HG03175 (cell line): ENCODE measurements at regions not wholly inside any gene's neighbourhood (a gene's known extent, or its start where the extent isn't known, plus 50 kb on each side); places are given as distances from the start of the nearest gene placed in this dataset.

Source experiments
- ATAC-seq: cut with Tn5 transposase; IDR thresholded peaks from one replicate; pipeline ENCODE4 v1.9.1; 2021; ENCODE audit warnings: mild to moderate bottlenecking, moderate library complexity; ENCODE audit not compliant: unreplicated experiment

DNA sequence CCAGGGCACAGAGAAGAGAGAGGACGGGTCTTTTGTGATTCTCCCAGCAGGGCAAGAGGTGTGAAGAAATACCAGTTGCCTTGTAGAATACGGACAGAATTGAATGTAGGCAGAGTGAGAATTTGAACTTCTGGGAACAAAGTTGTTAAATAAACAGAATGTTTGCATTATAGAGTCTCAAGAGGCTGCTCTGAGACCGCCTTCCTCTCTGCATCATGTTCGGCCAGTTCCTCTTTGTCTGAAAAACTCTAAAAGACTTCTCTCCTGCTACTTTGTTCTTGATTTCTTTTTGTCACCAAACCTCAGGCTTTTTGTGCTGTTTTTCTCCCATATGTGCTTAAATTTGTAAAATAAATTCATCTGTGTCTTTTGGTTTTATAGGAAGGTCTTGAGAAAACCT is 256.4 kb downstream of the DLEU7 start:
- ATAC-seq: no peak

DNA sequence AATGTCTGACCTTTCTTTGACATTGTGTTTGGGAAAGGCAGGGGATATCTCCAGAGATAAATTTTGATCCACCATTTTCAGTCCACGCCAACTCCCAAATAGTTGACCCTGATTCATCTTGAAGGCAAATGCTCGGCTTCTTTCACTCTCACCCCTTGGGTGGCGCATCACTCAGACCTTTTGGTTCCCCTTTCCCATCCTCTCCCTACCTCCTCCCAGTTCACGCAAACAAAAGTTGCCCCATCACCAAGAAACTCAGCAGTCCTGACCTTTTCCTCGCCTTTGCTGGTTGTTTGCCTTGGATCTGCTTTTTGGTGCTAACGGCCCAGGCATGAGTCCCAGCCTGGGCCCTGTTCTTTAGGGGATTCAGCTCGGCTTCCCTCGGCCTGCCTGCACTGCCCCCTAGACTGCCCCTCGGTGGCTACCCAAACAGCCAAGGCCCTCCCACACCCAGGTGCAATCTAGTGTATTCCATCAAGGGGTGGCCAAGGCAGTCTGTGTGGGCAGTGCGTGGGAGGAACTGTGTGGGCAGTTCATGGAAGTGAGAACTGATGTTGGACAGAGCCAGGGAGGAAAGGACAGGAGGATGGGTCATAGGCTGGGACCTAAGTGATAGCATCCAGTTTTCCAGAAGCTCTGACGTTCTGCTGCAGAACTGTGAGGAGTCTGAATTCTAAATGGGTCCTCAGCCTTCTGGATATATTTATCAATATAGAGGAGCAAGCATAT is 255.7 kb downstream of the DLEU7 start:
- ATAC-seq: no peak

DNA sequence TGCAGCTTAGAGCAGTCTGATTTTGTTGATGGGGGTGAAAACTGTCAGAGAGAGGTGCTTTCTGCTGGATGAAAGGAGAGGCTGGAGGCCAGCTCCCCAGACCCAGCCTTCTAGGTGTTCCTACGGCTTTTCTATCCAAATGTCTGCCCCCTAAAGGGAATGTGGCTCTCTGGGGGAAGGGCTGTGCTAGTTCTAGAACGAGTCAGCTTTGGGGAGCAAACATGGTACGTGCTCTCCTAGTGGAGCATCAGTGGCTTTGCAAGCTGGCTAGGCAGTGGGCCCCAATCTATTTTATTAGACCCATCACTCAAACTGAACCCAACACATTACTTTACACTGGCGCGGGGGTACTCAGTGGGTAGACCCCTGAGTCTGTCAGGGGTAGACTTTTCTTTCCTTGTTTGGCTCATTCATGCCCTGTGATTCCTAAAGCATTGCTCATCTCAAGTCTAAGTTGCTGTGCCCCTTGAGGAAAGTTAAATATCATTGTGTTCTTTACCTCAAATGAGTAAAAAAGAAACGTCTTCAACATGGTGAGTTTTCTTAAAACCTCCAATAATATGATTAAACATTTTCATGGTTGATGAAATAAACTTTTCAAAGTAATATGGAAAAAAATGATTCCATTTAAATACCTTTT is 254.9 kb downstream of the DLEU7 start:
- ATAC-seq: no peak

DNA sequence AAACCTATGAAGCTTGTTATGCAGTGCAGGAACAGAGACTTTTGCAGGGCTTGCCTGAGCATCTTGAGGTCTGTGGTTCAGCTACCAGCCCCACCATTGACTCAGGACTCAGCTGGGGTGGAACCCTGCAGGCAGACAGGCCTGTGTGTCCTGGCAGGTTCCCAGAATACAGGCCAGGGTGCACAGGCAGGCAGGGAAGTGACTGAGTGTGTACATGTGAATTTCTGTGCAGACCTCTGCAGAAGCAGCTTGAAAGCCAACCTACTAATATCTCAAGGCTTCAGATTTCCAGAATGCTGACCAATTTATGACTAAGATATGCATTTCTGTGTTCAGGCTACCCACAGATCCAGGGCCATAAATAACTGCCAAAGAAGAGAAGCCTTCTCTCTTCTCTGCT is 254.4 kb downstream of the DLEU7 start:
- ATAC-seq: no peak

DNA sequence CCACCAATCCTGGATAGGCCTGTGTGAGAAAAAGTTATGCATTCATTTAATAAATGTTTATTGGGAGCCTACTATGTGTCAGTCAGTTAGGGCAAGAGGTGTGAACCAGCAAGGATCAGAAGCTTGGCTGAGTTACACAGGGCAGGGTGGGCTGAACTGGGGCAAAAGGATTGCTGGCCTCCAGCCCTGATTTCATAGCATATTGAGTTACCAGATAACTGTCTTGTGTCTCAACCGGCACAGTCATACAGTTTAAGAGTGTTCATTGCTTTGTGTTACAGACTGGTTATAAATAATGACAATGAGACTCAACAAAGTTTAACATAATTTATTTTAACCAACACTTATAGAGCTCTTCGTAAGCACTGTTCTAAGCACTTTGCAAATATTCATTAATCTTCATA is 253.8 kb downstream of the DLEU7 start:
- ATAC-seq: no peak

DNA sequence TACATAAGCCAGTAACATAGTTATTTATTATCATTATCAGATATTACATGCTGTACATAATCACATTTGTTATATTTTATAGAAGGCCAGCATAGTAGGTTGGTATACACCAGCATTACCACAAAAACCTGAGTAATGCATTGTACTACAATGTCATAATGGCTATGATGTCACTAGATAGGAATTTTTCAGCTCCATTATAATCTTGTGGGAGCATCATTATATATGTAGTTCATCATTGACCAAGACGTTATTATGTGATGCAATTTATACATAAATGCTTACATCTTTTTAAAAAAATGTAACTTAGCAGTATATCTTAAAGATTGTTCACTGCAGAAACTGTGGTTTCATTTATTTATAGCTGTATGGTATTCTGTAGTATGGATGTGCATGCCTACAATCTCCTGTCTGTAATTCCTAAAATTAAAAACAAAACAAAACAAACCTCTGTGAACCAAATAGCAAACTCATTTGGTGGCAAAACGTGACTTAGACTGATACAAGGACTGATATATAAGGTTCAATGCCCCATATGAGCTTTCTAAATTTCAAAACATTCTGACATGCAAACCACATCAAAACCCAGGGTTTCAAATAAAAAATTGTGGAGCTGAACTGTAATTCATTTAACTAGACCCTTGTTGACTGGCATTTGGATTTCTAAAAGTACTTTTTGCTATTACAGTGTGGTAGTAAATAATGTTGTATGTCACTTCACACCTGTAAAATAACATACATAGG is 250.9 kb downstream of the DLEU7 start:
- no peak for ATAC-seq

DNA sequence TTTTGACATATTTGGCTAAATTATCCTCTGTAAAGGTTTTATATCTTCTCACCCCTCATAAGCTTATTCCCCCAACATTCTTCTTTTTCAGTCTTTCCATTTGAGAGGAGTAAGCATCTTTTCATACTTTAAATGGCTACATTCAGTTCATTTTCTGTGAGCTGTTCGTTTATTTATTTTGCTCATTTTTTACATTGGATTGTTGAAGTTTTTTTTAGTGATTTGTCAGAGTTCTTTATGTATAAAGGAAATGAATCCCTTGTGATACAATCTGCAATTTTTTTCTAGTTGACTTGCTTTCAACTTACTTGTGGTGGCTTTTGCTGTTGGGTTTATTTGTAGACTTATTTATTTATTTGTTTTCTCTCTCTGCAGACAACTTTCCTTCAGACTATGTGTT is 250.3 kb downstream of the DLEU7 start:
- ATAC-seq: no peak

DNA sequence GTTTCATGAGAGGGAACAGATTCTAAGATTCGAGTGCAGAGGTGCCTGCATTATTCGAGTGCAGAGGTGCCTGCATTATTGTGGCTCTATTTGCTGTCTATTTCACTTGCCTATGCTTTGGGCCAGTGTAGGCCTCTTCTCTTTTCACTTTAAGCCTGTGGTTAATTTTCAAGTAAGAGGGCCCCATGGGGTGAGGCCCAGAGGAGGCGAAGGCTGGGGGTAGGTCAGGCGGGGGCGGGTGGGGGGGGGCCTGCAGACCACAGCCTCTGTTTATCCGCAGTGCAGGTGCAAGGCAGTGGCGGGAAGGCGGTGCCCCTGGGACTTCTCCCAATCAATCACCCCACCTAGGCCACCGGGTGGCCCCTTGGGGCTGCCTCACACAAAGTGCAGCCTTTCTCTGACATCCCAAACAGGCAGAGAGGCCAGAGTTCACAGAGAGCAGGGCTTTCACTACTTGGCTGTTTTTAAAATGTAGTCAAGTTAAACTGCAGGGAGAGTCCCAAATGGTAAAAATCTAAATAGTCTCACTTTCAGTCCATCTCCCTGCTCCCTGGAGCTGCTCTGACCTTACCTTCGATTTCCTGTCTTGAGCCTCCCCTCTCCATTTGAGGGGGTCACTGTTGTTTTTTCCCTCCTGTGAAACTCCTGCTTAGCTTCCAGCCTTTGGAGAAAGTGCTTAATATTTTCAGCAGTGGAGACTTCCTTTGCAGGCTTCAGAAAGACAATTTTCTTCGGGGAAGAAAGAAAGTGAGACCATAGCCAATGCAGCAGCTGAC is 249.0 kb downstream of the DLEU7 start:
- ATAC-seq: peak; percentile 81

DNA sequence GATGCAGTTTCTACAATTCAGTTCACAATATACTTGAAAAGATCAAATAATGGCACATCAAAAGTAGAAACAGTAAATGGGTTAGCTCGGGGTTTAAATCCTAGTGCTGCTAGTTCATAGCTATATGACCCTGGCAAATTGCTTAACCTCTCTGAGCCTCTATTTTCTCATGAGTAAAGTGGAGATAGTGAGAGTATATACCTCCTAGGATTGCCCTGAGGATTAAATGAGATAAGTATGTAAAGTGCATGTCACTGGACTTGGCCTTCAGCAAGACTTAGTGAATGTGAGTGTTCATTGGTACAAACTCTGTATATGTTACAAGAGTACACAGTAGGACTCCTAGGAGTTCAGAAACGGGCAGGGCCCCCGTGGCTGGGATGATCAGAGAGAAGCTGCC is 248.3 kb downstream of the DLEU7 start:
- ATAC-seq: no peak

DNA sequence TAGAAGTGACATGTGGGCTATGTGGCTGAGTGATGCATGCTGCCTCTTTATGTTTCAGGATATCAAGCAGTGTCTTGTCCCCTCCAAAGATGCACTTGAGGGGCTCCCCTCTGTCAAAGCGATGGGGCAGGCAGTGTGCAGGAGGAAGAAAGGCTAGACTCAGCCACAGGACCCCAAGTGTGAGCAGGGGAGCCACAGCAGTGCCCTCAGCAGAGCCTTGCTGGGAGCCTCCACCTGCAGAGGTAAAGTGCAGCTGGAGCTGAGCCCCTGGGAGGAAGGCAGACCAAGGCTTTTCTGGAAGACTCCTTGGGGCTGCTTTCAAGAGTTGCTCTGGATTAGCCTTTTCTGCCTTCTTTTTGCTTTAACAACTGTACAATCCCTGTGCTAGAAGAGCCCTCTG is 247.3 kb downstream of the DLEU7 start:
- ATAC-seq: no peak

DNA sequence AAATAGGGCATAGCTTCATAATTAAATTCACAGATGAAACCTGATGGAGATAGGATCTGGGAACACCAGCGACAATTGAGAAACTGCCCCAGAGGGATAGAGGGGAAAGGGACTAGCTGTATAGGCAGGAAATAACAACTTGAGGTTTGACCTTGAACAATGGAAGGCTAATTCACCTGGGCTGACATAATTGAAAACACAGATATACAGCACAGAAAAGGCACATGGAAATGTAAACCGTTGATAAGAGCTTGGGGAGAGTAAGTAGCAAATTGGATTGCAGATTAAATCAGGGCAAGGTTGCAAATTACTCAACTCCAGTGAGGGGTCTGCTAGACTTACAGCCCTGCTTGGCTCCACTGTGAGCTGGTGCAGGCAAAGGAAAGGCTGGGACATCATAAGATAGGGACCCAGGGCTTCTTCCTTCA is 246.7 kb downstream of the DLEU7 start:
- ATAC-seq: no peak

DNA sequence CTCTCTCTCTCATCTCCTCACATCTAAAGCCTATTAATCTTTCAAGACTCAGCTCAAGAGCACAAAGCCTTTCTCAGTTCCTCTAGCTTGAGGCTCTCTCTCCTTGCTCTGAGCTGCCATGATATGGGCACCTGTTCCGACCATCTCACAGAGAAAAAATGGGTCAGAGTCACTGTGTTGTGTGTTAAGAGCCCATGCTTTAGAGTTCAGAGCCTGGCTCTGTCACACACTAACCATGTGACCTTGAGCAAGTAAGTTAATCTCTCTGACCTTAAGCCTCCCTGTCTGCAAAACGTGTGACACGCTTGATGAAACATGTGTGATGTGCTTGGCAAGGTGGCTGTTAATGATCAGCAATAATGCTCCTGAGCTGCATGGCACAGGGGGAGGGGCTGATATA is 245.2 kb downstream of the DLEU7 start:
- peak; percentile 53 for ATAC-seq

DNA sequence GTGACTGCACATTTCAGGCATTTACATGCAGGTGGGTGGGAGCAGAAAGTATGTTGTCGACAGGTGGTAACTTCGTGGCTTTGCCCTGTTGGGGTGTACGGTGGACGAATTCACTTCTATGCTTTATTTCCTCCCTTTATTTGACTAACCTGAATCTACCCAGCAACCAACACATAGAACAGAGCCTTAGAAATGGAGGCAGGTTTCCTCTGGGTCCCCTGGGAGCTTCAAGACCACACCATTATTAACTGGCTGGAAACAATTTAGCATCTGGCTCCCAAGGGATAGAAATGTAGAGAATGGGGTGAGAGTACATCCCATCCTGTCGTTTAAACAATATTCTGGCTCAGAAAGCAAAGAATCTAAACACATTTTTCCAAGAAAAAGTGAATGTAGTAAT is 244.4 kb downstream of the DLEU7 start:
- no peak for ATAC-seq

DNA sequence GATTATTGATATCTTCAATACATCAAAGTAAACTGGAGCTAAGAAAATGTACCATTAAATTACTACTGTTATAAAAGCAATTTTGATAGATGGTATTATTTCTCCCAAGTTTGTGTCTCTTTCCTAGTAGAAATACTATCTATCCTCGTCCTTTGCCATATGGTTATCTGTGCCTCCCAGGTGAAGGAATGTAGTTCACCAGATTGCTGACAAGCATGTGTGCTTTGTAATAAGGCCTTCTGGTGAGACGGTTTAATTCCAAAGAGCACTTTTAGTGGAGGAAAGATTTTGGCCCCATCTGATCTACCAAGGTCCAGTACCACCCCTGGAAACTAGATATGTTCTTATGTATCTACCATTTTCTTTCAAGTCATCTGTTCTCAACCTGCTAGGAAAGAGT is 243.6 kb downstream of the DLEU7 start:
- no peak for ATAC-seq

DNA sequence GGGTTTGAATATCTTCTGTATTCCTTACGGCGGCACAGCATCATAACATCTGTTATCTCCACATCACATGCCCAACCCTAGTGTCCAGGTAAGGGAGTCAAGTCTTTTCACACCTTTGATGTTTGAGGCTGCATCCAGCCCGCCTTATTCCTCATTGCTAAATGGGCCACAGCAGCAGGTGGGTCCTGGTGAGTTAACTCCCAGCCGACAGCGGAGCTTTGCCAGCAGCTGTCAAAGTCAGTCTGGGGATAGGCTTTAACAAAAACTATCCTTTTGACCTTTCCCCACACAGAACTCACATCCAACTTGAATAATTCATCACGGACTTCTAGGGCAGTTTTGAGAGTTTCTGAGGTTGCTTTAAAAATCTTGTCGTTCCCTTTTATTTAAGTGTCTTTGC is 235.1 kb downstream of the DLEU7 start:
- ATAC-seq: no peak

DNA sequence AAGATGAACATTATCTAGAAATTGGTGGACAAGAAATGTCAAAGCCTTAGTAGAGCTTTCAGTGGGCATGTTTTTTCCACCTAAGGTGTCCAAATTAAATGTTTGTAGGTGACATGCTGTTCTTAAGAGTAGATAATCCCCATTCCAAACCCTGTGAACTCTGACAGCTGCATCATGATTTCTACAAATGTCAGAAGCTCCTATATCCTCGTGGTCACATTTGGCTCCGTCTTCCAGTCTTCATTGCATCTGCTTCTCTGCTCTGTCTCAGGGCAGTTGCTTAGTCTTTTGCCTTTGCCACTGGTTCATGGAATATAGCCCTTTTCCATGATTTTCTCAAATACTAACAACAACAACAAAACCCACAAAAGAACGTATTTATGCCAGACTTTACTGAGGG is 234.5 kb downstream of the DLEU7 start:
- ATAC-seq: no peak

DNA sequence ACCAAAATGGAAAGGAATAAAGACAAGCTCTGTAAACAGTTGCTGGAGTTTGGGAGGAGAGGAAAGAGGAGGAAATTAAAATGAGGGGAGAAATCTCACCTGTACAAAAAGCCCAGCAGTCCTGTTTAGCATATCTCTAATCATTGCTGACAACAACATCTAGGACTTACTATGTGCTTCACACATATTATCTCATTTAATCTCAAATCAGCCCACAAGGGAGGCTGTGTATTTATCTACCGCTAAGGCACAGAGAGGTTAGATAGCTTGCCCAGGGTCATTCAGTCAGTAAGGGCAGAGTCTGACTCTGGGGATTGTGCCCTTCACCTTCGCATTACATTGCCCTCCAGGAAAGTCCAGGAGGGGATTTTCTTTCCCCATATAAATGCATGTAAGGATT is 233.3 kb downstream of the DLEU7 start:
- no peak for ATAC-seq

DNA sequence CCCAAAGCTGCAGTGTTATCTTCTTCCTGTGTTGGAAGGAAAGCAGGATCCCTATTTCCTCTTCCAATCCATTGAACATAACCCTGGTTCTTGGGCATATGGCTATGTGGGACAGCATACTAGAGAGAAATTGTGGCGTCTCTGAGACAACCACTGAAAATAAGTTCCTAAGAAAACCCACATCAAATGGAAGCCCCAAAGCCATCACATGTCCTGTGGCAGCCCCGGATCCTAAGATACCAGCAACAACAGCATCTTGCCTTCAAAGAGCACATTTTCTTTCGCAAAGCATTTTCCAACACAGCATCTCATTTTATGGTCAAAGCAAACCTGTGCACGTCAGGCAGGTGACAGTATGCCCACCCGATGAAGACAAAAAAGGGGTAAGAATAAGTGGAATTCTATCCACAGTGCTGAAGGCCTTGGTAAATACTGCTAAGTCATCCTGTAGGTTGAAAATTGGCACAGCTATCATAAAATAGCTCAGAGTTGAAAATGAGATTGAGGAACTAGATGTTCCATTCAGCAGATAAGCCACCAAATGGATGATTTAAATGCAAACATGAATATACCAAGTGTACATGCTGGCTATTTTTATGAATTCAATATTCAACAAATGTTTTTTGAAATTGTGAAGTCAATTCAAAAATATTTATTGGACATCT is 232.2 kb downstream of the DLEU7 start:
- no peak for ATAC-seq

DNA sequence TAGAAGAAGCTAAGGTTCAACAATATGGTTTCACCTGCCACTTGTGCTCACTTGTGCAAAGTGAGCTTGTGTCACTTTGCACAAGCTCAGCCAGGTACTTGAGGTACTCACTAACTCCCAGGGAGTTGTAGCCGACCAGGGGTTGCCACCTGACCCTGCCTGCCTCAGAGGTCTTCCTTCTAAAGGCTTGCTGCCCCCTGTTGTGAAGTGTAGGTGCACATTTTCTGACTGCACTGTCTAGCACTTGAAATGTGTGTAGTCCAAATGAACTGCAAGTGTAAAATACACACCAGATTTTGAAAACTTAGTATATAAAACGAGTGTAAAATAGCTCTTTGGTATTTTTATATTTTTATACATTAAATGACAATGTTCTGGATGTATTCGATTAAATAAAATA is 230.8 kb downstream of the DLEU7 start:
- no peak for ATAC-seq

DNA sequence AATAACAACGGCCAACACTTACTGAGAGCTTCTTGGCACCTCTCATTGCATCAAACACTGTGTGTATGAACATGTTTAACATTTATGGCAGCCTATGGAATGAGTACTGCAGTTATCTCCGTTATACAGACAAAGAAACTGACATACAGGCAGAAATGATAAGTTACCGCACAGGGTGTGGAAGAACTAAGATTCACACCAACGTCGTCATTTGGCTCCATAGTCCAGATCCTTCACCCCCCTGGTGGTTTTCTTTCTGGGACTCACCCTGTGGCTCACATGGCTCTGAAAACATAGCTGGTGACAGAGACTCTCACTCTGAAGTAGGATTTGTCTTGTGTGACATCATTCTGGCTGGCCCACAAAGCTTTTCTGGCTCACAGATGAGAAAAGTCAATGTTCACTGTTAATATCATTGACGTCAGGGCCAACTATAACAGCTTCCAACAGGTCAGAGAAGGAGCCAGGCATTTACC is 230.1 kb downstream of the DLEU7 start:
- ATAC-seq: no peak

DNA sequence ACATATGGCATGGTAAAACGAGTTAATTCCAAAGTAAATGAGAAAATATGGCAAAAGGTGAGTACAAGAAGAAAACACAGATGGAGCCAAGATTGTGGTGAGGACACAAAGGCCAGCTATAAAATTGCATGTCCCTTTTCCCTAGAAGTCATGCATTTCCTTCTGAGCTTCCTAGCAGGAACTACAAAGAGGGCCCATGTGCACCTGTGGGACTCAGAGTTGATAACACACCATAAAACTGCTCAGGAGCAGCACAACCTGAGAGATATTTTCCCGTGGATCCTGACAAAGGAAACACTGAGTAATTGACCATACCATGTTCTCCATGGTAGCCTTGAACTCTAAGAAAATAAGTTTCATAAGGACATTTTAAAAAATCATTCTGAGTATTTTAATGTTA is 228.3 kb downstream of the DLEU7 start:
- no peak for ATAC-seq
